ENCODE measurements at regions not wholly inside any gene's neighbourhood (a gene's known extent, or its start where the extent isn't known, plus 50 kb on each side); places are given as distances from the start of the nearest gene placed in this dataset.
"Not testable (repeated sequence)": the region's sequence is repeated elsewhere in the genome, so short reads cannot be mapped to it uniquely, and the experiment has no call there.

- no peak for DNase-seq
These were observed 351.4 kb upstream of the FTMT start for GRCh38 chr5:121500310-121500709.

GRCh38 chr5:121503111-121503840 is 348.4 kb upstream of the FTMT start:
- no peak for DNase-seq

GRCh38 chr5:121516997-121517396 is 334.7 kb upstream of the FTMT start:
- no peak for DNase-seq

GRCh38 chr5:121525706-121526105 is 326.0 kb upstream of the FTMT start:
- DNase-seq, result no peak

GRCh38 chr5:121526908-121527307 is 324.8 kb upstream of the FTMT start:
- DNase-seq, result no peak

GRCh38 chr5:121533814-121534213 is 317.9 kb upstream of the FTMT start:
- peak; percentile 32 to 54 for DNase-seq

GRCh38 chr5:121550989-121551388 is 300.7 kb upstream of the FTMT start:
- no peak for DNase-seq

GRCh38 chr5:121559832-121560231 is 291.9 kb upstream of the FTMT start:
- DNase-seq, result no peak

GRCh38 chr5:121572061-121572460 is 279.6 kb upstream of the FTMT start:
- no peak for DNase-seq

- no peak for DNase-seq
These were observed 277.8 kb upstream of the FTMT start for GRCh38 chr5:121573721-121574382.

- DNase-seq, result no peak
These were observed 270.1 kb upstream of the FTMT start for GRCh38 chr5:121581588-121581987.

GRCh38 chr5:121596882-121597281 is 254.8 kb upstream of the FTMT start:
- no peak for DNase-seq

- no peak for DNase-seq
These were observed 242.9 kb upstream of the FTMT start for GRCh38 chr5:121608826-121609225.

GRCh38 chr5:121624035-121624434 is 227.6 kb upstream of the FTMT start:
- no peak for DNase-seq

GRCh38 chr5:121628783-121629182 is 222.9 kb upstream of the FTMT start:
- no peak for DNase-seq

- no peak for DNase-seq
These were observed 221.3 kb upstream of the FTMT start for GRCh38 chr5:121630402-121630801.

- no peak for DNase-seq
These were observed 216.7 kb upstream of the FTMT start for GRCh38 chr5:121634946-121635345.

- no peak for DNase-seq
These were observed 213.6 kb upstream of the FTMT start for GRCh38 chr5:121638126-121638525.

- no peak for DNase-seq
These were observed 211.4 kb upstream of the FTMT start for GRCh38 chr5:121640298-121640697.

- no peak for DNase-seq
These were observed 193.5 kb upstream of the FTMT start for GRCh38 chr5:121658221-121658620.

- no peak for DNase-seq
These were observed 191.5 kb upstream of the FTMT start for GRCh38 chr5:121660142-121660541.

- not testable (repeated sequence) for DNase-seq
These were observed 186.1 kb upstream of the FTMT start for GRCh38 chr5:121665542-121665941.

GRCh38 chr5:121667292-121667691 is 184.4 kb upstream of the FTMT start:
- no peak for DNase-seq

- DNase-seq, result no peak
These were observed 183.0 kb upstream of the FTMT start for GRCh38 chr5:121668635-121669034.

GRCh38 chr5:121671624-121672023 is 180.1 kb upstream of the FTMT start:
- no peak for DNase-seq

Measured in inflammatory macrophage (primary cell).